GM19239 (cell line): ENCODE measurements at regions not wholly inside any gene's neighbourhood (a gene's known extent, or its start where the extent isn't known, plus 50 kb on each side); places are given as distances from the start of the nearest gene placed in this dataset.
"Not testable (repeated sequence)": the region's sequence is repeated elsewhere in the genome, so short reads cannot be mapped to it uniquely, and the experiment has no call there.

Experiments used
- DNase-seq: peaks from one replicate; pipeline ENCODE4 v3.0.0; 2011; ENCODE audit warnings: low spot score; ENCODE audit not compliant: insufficient read length
- FAIRE-seq: peaks from 2 replicates; lab custom pipeline; 2011; peaks lifted over from hg19 to GRCh38; lab: Jason Lieb, UNC

DNA sequence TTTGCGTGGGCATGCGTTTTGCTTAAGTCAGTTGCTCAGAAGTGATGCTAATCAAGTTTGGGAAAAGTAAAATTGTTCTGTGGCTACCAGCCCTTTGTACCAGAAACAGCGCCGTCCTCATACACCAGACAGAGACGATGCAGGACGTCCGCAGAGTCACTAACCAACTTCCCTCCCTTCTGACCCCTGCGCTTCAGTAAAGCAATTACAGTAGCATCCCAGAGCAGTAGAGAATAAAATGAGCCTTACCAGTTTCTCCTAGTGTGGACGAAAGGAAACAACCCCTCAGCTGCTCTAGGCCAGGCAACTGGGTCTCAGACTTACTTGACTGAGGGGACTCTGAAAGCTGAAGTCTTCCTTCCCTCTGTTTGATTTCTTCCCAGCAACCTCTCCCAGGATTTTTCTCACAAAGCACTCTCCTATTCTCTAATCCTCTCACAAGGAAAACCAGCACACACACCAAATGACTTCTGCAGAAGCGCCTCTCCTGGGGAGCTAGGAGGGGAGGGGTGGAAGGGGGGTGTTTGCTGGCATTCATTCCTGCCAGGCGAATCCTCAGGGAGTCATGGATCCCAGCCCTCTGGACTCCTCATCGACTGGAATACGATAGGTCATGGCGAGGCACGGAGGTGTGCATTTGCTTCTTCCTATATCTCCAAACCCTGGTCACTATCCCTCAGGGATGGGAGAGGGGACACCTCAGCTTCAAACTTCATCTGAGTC is 56.0 kb upstream of the MID1 start:
- no peak for FAIRE-seq
- no peak for DNase-seq

DNA sequence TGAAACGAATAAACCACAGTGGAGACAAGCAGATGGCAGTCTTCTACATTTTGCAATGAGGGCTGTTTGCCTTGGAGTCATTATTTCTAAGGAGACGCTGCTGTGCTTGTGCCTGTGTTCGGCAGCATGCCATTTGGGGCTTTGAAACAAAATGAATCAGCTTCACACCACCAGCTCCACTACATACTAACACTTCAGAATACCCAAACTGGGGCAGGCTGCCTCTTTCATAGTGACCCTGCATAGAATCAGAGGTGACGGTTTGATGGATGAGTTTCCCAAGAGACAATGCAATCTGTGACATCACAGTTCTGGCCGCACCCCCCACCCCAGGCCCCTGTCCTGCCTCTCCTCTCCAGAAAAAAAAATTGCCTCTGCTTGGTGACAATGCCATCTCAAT is 57.1 kb upstream of the MID1 start:
- FAIRE-seq: no peak
- no peak for DNase-seq

DNA sequence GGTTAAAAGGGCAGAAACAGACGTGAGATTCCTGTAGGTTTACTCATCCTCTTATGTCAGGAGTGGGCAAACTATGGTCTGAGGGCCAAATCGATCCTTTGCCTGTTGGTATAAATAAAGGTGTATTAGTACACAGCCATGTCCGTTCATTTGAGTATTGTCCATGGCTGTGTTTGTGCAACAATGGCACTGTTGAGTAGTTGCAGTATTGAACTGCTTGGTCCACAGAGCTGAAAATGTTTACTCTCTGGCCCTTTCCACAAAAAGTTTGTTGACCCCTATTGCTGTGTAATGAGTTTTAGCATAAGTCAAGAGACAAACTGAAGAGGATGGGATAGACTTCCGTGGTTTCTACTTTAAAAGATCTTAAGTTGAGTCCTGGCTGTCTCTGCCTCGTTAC is 59.0 kb upstream of the MID1 start:
- FAIRE-seq (no peak), DNase-seq (no peak)

DNA sequence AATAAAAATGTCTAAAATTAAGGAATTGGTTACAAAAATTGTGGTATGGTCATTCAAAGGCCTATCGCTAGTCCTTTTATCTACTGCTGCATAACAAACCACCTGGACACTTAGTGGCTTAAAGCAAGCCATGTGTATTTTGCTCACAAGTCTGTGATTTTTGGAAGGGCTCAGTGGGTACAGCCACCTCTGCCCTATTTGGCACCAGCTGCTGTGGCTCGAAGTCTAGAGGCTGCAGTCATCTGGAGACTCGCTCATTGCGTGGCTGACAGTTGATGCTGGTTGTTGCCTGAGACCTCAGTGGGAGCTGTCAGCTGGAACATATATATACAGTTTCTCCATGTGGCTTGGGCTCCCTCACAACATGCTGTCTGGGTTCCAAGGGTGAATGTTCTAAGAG is 60.8 kb upstream of the MID1 start:
- no peak for FAIRE-seq

DNA sequence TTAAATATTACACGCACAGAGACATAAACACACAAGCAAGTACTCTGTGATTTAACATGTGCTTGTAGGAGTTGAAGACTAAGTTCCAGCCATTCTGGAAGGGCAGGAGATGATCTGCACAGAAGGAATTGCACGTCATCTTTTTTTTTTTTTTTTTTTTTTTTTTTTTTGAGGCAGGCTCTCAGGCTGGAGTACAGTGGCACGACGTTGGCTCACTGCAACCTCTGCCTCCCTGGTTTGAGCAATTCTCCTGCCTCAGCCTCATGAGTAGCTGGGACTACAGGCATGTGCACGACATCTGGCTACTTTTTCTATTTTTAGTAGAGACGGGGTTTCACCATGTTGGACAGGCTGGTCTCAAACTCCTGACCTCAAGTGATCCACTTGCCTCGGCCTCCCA is 63.2 kb upstream of the MID1 start:
- DNase-seq, FAIRE-seq: not testable (repeated sequence)

More for the DNA sequence above, 60.8 kb upstream of the MID1 start:
- no peak for DNase-seq

DNA sequence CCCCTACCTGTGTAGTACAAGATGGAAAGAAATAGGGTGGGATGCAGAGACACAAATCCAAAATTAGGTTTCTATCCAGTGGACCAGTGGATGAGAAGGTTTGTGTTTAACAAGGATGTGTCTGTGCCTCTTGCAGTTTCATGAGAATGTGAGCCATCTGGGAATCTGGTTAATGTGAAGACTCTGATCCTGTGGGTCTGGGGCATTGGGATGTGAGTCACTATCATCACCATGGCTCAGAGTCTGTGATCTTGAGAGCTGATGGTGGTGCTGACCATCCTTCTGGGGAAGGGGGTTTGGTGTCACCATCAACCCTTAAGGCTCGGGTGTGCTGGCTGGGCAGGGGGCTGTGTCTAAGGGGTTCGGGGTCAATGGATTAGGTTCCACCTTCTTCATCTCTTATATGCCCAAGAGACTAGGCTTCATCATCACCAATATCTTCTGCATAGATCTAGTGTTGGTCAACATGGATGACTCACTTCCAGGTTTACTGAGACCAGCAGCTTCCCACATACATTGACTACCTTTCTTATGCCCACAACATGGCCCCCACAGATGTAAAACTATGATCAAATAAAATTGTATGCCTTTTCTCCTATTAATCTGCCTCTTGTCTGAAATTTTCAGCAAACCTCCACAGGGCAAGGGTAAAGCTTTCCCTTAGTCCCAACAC is 65.7 kb upstream of the MID1 start:
- DNase-seq (no peak), FAIRE-seq (no peak)

DNA sequence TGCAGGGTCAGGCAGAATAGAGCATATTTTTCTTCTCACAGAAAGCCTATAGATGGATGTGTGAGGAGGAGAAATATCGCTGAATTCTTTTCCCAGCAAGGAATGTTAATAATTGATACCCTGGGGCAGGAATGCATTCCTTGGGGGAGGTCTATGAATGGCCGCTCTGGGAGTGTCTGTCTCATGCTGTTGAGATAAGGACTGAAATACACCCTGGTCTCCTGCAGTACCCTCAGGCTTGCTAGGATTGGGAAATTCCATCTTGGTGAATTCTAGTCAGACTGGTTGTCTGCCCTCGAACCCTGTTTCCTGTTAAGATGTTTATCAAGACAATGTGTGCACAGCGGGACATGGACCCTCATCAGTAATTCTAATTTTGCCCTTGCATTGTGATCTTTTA is 71.4 kb upstream of the MID1 start:
- DNase-seq, FAIRE-seq: not testable (repeated sequence)

DNA sequence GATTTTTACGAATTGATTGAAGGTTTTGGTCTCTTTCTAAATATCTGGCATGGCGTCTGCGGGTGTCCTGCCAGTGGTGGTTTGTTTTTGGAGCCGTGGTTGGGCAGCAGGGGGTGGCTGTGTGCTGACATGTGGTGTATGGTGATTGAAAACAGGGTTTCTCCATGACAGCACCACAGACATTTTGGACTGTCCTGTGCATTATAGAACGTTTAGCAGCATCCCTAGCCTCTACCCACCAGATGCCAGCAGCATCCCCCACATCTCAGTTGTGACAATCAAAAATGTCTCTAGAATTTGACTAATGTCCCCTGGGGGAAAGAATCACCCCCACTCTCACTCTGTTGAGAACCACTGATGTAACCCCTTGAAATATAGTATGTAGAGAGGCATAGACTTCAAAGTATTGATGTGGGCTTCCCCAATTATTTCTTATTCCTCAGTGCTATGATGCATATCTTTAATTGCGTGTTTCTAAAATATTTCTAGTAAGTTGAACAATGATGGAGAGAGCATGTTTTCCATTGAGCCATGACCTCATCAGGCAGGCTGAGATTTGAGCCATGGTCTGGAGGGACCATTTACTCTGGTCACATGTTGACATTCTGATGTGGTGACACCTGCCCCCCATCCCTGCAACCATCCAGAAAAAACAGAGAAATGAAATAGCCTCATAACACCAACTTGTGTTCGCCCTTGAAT is 77.4 kb upstream of the MID1 start:
- DNase-seq (no peak), FAIRE-seq (no peak)

DNA sequence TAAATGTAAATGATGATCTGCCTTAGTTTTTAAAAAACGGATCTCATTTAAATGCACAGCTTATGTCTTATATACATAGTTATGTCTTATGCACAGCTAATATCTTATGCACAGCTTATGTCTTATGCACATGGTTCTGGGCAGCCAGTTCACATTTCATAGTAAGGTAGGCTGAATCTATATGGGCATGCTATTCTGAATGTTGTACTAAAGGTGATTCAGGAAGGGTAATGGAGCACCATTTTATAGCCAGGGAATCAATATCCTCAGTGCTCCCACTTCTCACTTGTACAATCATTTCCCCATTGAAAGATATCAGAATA is 77.9 kb upstream of the MID1 start:
- no peak for FAIRE-seq
- DNase-seq: no peak

DNA sequence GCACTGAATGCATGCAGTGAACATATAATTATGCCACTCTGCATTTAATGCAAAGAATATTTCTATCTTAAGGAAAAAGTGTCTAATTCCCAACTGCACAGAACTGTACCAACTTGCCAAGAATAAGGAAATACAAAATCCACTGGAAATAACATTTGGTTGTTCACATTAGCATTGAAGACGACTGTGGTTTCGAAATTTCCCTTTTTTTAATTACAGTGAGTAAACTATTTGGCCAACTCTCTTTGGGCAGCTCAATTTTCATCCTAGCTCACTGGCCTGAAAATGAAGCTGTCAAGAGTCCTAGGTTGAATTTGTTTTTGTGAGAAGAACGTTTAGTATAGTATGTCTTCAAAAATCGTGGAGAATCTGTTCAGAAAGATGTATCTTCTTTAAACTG is 81.6 kb upstream of the MID1 start:
- FAIRE-seq (no peak), DNase-seq (no peak)

DNA sequence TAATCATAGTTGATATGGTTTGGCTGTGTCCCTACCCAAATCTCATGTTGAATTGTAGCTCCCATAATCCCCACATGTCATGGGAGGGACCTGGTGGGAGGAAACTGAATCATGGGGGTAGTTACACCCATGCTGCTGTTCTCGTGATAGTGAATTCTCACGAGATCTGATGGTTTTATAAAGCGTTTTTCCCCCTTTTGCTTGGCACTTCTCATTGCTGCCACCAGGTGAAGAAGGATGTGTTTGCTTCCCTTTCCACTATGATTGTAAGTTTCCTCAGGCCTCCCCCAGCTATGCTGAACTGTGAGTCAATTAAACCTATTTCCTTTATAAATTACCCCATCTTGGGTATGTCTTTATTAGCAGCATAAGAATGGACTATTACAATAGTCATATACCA is 86.0 kb upstream of the MID1 start:
- DNase-seq, FAIRE-seq: not testable (repeated sequence)

DNA sequence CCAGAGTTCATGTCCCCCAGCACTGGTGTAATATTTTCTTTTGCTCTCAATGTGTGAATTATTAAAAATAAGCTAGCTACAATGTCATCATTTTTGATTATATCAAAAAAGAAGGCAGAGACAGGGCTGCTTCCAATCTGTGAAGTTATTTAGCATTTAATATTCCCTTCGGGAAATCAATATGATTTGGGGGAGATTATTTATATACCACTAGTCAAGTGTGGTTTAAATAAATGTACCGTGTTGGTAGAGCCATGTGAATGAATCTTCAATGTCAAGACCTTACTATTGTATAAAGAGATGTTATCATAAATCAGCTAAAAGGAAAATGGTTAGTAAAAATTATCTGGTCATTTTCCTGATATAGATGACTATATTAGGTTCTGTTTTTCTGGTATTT is 87.4 kb upstream of the MID1 start:
- FAIRE-seq (no peak), DNase-seq (no peak)

DNA sequence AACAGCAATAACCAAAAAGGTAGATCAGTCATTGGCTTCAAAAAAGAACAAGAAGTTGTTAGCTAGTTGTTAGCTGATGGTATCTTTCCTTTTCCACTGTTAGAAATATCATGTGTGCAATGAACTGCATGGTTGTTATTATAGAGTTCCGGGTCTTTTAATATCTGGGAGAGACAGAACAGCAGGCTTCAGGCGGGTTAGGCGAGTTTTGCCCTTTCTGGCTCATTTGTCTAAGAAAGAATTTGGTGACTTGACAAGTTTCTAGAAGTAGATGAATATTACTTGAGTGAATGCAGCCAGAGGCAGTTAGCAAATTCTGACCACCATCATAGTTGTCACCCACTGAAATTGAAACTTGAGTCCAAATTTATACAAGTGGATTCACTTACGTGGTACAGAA is 88.9 kb upstream of the MID1 start:
- DNase-seq: no peak
- no peak for FAIRE-seq

DNA sequence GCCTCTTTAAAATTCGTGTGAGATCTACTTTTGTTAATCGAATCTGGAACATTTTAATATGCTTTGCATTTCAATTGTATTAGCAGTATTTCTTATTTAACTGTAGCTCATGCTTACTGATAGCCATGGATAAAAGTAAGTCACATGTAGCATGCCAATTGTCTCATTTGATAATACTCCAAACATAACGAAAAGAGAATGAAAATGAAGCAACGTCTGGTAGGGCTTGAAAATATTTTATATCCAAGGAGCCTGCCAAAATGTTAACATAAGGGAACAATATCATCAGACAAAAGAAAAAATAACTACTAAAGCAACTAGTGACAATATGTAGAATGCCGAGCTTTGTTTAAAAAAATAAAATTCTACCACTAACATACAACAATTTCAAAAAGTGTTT is 94.1 kb upstream of the MID1 start:
- FAIRE-seq: no peak
- no peak for DNase-seq

DNA sequence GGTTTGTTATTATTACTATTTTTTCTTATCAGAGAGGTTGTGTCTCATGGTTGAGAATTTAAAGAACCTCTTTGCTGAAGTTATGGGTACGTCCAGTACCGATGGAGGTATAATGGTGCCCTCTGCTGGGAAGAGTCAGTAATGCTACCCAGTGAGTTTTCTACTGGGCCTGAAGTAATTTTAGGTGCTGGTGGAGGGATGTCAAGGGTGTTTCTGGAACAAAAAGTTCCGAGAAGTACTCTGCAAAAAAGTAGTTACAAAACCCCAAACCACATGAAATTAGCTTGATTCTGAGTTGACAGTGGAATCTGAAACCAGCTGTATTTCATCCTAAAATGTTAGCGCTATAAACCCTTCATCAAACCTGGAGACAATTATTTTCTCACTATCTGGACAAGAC is 102.5 kb upstream of the MID1 start:
- DNase-seq: peak; percentile 8
- peak; percentile 92 for FAIRE-seq

DNA sequence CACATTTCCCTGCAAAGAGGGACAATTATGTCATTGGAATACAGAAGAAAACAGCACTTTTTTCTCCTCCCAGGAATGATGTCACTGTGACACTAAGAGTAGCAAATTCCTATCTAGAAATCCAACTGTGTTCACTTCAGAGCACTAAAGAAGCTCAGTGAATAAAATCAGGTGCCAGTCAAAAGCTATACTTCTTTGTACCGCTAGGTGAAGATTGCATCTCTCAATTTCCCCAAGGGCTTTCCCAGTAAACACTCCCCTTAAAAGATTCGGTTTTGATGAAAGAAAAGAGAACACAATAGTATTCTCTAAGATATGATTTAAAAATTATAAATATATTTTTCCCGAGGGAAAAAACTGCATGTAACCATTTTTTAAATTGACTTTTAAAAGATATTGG is 104.7 kb upstream of the MID1 start:
- FAIRE-seq (no peak), DNase-seq (peak; percentile 3)

DNA sequence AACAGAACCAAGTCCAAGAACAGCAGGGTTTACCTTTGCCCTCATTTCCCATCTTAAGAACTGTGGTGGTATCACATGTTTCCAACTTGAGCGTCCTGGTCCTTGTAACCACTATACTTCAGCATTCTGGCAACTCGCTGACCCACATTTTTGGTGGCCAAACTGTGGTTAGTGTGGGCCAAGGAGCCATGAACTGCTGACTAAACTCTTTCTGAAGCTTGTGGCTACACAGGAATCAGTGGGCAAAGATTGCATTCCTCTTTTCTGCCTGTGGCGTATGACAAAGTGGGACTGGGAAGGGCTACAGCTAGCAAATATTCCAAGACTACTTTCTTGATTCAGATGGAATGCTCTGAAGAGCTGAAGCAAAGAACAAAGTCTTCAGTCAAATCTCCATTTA is 106.3 kb upstream of the MID1 start:
- no peak for FAIRE-seq
- no peak for DNase-seq

DNA sequence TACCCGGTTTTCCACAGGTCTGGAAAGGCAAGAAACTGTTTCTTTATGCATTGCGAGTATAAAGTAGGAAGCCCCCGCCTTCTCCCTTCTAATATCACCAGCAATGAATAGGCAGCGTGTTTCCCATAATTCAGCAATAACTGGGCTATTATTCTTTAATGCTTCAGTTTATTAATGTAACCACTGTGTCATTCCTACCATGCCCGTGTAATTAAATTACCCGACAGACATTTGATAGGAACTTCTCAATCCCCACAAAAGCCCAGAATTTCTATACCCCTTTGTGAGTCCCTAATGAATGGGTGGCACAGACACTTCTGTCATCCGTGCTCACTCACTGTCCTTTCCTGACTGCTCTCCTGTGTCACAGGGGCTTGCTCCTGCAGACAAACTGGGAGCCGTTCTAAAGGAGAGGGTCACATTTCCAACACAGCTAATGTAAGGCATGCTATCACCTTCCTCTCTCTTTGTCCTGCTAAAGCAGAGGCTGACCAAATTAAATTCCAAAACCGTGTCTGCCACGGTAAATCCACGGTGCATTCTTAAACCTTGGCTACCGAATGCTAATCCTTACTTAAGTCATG is 108.5 kb upstream of the MID1 start:
- FAIRE-seq: no peak
- no peak for DNase-seq

DNA sequence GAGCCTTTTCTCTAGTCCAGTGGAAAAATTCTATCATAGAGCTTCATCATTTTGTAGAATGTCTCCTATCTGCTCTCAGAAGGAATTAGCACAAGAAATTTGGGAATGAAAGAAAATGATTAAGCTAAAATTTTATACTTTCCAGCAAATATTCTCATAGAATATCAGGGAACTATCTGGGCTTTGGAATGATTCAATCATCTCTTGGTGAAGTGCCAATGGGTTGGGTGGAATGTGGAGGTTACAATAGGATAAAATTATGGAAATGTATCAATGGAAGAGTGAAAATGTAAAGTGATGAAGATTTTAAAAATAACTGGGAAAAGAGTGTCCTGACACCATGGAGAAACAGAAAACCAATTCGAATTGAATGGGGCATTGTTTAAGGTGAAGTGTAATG is 119.0 kb upstream of the MID1 start:
- FAIRE-seq (no peak), DNase-seq (no peak)

DNA sequence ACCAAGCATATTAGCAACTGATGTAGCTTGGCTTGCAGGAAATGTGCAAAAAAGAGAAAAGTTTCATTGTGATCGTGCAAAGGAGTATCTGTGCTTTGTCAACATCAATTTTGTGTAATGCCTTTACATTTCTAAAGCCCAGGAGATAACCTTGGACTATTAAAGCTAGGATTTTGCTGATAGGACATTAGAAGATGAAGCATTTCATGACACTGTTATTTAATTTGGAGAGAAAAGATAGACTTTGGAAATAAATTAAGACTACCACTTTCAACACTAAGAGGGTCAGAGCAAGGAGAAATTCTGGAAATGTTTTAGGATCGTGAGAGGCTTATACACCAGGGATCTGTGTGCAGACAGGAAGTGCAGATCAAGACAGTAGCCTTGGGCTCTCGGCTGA is 120.6 kb upstream of the MID1 start:
- no peak for FAIRE-seq
- no peak for DNase-seq

DNA sequence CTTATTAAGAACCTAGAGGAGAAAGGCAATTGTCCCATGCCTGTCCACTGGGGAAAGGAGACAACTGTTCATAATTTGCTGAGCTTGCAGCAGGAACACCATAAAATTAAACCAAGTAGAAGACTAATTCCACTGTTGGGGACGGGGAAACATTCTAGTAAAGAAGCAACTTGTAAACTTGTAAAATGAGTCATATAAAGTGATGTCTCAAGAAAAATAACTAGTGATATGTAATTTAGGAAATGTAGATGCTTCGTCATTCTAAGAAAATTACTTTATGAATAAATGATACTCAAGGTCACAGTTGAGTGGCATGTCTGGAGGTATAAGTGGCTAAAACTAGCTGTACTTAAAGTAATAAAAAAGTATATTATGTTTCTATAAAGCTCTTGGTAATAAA is 121.2 kb upstream of the MID1 start:
- DNase-seq (no peak), FAIRE-seq (no peak)
